Peyer's patch (tissue), 4 donors: ENCODE measurements at regions not wholly inside any gene's neighbourhood (a gene's known extent, or its start where the extent isn't known, plus 50 kb on each side); places are given as distances from the start of the nearest gene placed in this dataset.

Source experiments
- POLR2A ChIP-seq, 2 donors: fragments of 450-650 bp; IDR thresholded peaks; one replicate each; pipeline ENCODE4 v1.5.1; 2017; ENCODE audit warnings: antibody characterized with exemption in 2 of 2, mild to moderate bottlenecking in 2 of 2, moderate library complexity in 2 of 2
- TF ChIP-seq, protein P1 (sequence below), 6 experiments: fragments of 450-650 bp in 4 of 6; fragments of 200-600 bp in 2 of 6; sonication (generic) in 1 of 6; IDR thresholded peaks; one replicate each; pipeline ENCODE4 v1.5.1; 2017 to 2019; ENCODE audit warnings: antibody characterized with exemption in 6 of 6, mild to moderate bottlenecking in 3 of 6, moderate library complexity in 1 of 6

DNA sequence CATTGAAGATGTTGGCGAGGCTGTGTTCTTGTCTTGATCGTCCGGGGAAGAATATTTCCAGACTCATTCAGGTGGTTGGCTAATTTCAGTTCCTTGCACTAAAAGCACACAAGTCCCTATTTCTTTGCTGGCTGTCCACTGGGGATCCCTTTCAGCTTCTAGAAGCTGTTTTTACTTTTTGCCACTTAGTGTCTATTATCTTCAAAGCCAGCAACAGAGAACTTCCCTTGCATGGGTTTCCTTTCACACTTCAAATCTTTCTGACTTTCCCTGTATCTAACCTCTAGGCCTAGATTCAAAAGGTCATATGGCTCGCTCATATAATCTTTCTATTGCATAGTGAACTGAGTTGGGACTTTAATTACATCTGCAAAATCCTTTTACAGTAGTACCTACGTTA, 215.3 kb upstream of the PCDH9 start:
- TF ChIP-seq POLR2A (IDR thresholded peaks at IDR 0.05) = no peak
- TF ChIP-seq, protein P1, sequence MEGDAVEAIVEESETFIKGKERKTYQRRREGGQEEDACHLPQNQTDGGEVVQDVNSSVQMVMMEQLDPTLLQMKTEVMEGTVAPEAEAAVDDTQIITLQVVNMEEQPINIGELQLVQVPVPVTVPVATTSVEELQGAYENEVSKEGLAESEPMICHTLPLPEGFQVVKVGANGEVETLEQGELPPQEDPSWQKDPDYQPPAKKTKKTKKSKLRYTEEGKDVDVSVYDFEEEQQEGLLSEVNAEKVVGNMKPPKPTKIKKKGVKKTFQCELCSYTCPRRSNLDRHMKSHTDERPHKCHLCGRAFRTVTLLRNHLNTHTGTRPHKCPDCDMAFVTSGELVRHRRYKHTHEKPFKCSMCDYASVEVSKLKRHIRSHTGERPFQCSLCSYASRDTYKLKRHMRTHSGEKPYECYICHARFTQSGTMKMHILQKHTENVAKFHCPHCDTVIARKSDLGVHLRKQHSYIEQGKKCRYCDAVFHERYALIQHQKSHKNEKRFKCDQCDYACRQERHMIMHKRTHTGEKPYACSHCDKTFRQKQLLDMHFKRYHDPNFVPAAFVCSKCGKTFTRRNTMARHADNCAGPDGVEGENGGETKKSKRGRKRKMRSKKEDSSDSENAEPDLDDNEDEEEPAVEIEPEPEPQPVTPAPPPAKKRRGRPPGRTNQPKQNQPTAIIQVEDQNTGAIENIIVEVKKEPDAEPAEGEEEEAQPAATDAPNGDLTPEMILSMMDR (IDR thresholded peaks at IDR 0.05) = no peak
